Stimulated activated CD8-positive, alpha-beta memory T cell treated with anti-CD3 and anti-CD28 coated beads, Interleukin-2, amount 100 ng/mL, for 48 hours (primary cell): ENCODE measurements at regions not wholly inside any gene's neighbourhood (a gene's known extent, or its start where the extent isn't known, plus 50 kb on each side); places are given as distances from the start of the nearest gene placed in this dataset.
A peak's percentile ranks its signal among the peaks of the same experiment; 100 is the strongest.
"Not testable (repeated sequence)": the region's sequence is repeated elsewhere in the genome, so short reads cannot be mapped to it uniquely, and the experiment has no call there.

Experiments
- DNase-seq, 2 donors: peaks; one replicate each; pipeline ENCODE4 v3.0.0-alpha.2; 2020; ENCODE audit warnings: low read depth in 2 of 2

- not testable (repeated sequence) for DNase-seq
Measured at GRCh38 chr1:761791-762190, 75.3 kb upstream of the OR4F16 start.

- not testable (repeated sequence) for DNase-seq
Measured at GRCh38 chr1:771449-771848, 85.0 kb upstream of the OR4F16 start.

GRCh38 chr1:777480-778180 is 91.2 kb upstream of the OR4F16 start:
- DNase-seq, result not testable (repeated sequence)

GRCh38 chr1:778451-779278 is 92.2 kb upstream of the OR4F16 start:
- DNase-seq, result peak; percentile 95 to 96

- not testable (repeated sequence) for DNase-seq
Measured at GRCh38 chr1:779621-780020, 93.2 kb upstream of the OR4F16 start.

- no peak for DNase-seq
Measured at GRCh38 chr1:788835-789234, 102.4 kb upstream of the OR4F16 start.

GRCh38 chr1:789606-790005 is 103.2 kb upstream of the OR4F16 start:
- not testable (repeated sequence) for DNase-seq

GRCh38 chr1:790388-790930 is 104.0 kb upstream of the OR4F16 start:
- DNase-seq, result not testable (repeated sequence)

- not testable (repeated sequence) for DNase-seq
Measured at GRCh38 chr1:794310-794709, 107.9 kb upstream of the OR4F16 start.

- DNase-seq, result not testable (repeated sequence)
Measured at GRCh38 chr1:794918-795584, 108.6 kb upstream of the OR4F16 start.

- DNase-seq, result not testable (repeated sequence)
Measured at GRCh38 chr1:797649-798048, 111.2 kb upstream of the OR4F16 start.

- DNase-seq, result not testable (repeated sequence)
Measured at GRCh38 chr1:800397-800796, 113.9 kb upstream of the OR4F16 start.

- not testable (repeated sequence) for DNase-seq
Measured at GRCh38 chr1:804378-805115, 118.1 kb upstream of the OR4F16 start.

- not testable (repeated sequence) for DNase-seq
Measured at GRCh38 chr1:805310-805709, 118.4 kb upstream of the SAMD11 start.

- DNase-seq, result not testable (repeated sequence)
Measured at GRCh38 chr1:807066-807465, 116.7 kb upstream of the SAMD11 start.

GRCh38 chr1:807699-808390 is 115.9 kb upstream of the SAMD11 start:
- DNase-seq, result not testable (repeated sequence)

- DNase-seq, result not testable (repeated sequence)
Measured at GRCh38 chr1:810949-811348, 112.8 kb upstream of the SAMD11 start.

GRCh38 chr1:812535-813127 is 111.1 kb upstream of the SAMD11 start:
- DNase-seq, result not testable (repeated sequence)

- DNase-seq, result not testable (repeated sequence)
Measured at GRCh38 chr1:814543-814942, 109.2 kb upstream of the SAMD11 start.
